ENCODE measurements at regions not wholly inside any gene's neighbourhood (a gene's known extent, or its start where the extent isn't known, plus 50 kb on each side); places are given as distances from the start of the nearest gene placed in this dataset.
"Not testable (repeated sequence)": the region's sequence is repeated elsewhere in the genome, so short reads cannot be mapped to it uniquely, and the experiment has no call there.

GRCh38 chr18:22284581-22285360 lies 115.4 kb downstream of the GATA6 start:
- DNase-seq (ENCODE audit: low spot score) = no peak

- not testable (repeated sequence) for DNase-seq (ENCODE audit: low spot score)
These were observed 114.5 kb downstream of the GATA6 start for GRCh38 chr18:22283855-22284254.

- DNase-seq (ENCODE audit: low spot score) = no peak
These were observed 114.0 kb downstream of the GATA6 start for GRCh38 chr18:22283397-22283796.

GRCh38 chr18:22283116-22283395 lies 113.7 kb downstream of the GATA6 start:
- peak; percentile 16 for DNase-seq (ENCODE audit: low spot score)

GRCh38 chr18:22282311-22283115 lies 113.1 kb downstream of the GATA6 start:
- DNase-seq (ENCODE audit: low spot score) = peak; percentile 91

- no peak for DNase-seq (ENCODE audit: low spot score)
These were observed 111.0 kb downstream of the GATA6 start for GRCh38 chr18:22280453-22280750.

GRCh38 chr18:22279741-22280452 lies 110.5 kb downstream of the GATA6 start:
- no peak for DNase-seq (ENCODE audit: low spot score)

- no peak for DNase-seq (ENCODE audit: low spot score)
These were observed 109.4 kb downstream of the GATA6 start for GRCh38 chr18:22278798-22279197.

- DNase-seq (ENCODE audit: low spot score) = no peak
These were observed 108.4 kb downstream of the GATA6 start for GRCh38 chr18:22277758-22278157.

- DNase-seq (ENCODE audit: low spot score) = no peak
These were observed 106.9 kb downstream of the GATA6 start for GRCh38 chr18:22276334-22276713.

- no peak for DNase-seq (ENCODE audit: low spot score)
These were observed 106.4 kb downstream of the GATA6 start for GRCh38 chr18:22275706-22276333.

- no peak for DNase-seq (ENCODE audit: low spot score)
These were observed 104.0 kb downstream of the GATA6 start for GRCh38 chr18:22273101-22274039.

- no peak for DNase-seq (ENCODE audit: low spot score)
These were observed 102.9 kb downstream of the GATA6 start for GRCh38 chr18:22272242-22272641.

GRCh38 chr18:22271030-22271429 lies 101.6 kb downstream of the GATA6 start:
- DNase-seq (ENCODE audit: low spot score) = no peak

GRCh38 chr18:22268641-22269128 lies 99.3 kb downstream of the GATA6 start:
- DNase-seq (ENCODE audit: low spot score) = no peak

- no peak for DNase-seq (ENCODE audit: low spot score)
These were observed 98.3 kb downstream of the GATA6 start for GRCh38 chr18:22267697-22268096.

GRCh38 chr18:22267225-22267624 lies 97.8 kb downstream of the GATA6 start:
- DNase-seq (ENCODE audit: low spot score) = no peak

- DNase-seq (ENCODE audit: low spot score) = no peak
These were observed 96.4 kb downstream of the GATA6 start for GRCh38 chr18:22265838-22266237.

GRCh38 chr18:22260208-22260820 lies 90.9 kb downstream of the GATA6 start:
- DNase-seq (ENCODE audit: low spot score) = no peak

- DNase-seq (ENCODE audit: low spot score) = no peak
These were observed 87.7 kb downstream of the GATA6 start for GRCh38 chr18:22257022-22257543.

GRCh38 chr18:22254088-22254487 lies 84.7 kb downstream of the GATA6 start:
- no peak for DNase-seq (ENCODE audit: low spot score)
